ENCODE measurements at regions not wholly inside any gene's neighbourhood (a gene's known extent, or its start where the extent isn't known, plus 50 kb on each side); places are given as distances from the start of the nearest gene placed in this dataset.

DNA sequence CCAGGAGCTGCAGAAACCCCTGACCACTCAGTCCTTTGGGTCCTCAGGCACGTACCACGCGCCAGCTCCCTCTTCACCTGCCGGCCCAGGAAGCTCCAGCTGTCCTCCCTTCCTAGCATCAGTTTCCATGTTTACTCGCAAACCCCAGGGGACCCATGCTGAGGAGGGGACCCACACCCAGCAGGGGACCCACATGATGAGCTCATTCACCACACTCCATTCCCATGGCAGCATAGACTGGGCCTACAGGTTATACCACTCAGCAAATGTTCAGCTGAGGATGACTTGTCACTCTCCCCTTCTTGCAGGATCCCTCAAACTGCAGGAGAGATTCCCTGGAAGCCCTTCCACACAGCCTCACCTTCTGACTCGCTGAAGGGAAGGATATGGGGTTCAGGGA lies 73.5 kb upstream of the GALNT10 start:
- TF ChIP-seq GABPA (IDR thresholded peaks at IDR 0.05; ENCODE audit: low read depth): no peak
- TF ChIP-seq, protein P1, sequence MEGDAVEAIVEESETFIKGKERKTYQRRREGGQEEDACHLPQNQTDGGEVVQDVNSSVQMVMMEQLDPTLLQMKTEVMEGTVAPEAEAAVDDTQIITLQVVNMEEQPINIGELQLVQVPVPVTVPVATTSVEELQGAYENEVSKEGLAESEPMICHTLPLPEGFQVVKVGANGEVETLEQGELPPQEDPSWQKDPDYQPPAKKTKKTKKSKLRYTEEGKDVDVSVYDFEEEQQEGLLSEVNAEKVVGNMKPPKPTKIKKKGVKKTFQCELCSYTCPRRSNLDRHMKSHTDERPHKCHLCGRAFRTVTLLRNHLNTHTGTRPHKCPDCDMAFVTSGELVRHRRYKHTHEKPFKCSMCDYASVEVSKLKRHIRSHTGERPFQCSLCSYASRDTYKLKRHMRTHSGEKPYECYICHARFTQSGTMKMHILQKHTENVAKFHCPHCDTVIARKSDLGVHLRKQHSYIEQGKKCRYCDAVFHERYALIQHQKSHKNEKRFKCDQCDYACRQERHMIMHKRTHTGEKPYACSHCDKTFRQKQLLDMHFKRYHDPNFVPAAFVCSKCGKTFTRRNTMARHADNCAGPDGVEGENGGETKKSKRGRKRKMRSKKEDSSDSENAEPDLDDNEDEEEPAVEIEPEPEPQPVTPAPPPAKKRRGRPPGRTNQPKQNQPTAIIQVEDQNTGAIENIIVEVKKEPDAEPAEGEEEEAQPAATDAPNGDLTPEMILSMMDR (IDR thresholded peaks at IDR 0.05; ENCODE audit: insufficient read depth, low read length): no peak
